Activated gamma-delta T cell treated with Interleukin-2 at 50 U/mL for 16 hours (primary cell): ENCODE measurements at regions not wholly inside any gene's neighbourhood (a gene's known extent, or its start where the extent isn't known, plus 50 kb on each side); places are given as distances from the start of the nearest gene placed in this dataset.
"Not testable (repeated sequence)": the region's sequence is repeated elsewhere in the genome, so short reads cannot be mapped to it uniquely, and the experiment has no call there.

Source experiments
- DNase-seq: peaks from one replicate; pipeline ENCODE4 v3.0.0-alpha.2; 2020

- no peak for DNase-seq
Observed at GRCh38 chr6:10174761-10175160, 240.1 kb downstream of the TFAP2A start.

GRCh38 chr6:10174056-10174455, 240.8 kb downstream of the TFAP2A start:
- no peak for DNase-seq

- not testable (repeated sequence) for DNase-seq
Observed at GRCh38 chr6:10171706-10172105, 243.2 kb downstream of the TFAP2A start.

- no peak for DNase-seq
Observed at GRCh38 chr6:10170816-10171215, 244.1 kb downstream of the TFAP2A start.

- DNase-seq, result no peak
Observed at GRCh38 chr6:10166031-10166430, 248.8 kb downstream of the TFAP2A start.

- no peak for DNase-seq
Observed at GRCh38 chr6:10163203-10163962, 251.5 kb downstream of the TFAP2A start.

- DNase-seq, result no peak
Observed at GRCh38 chr6:10156875-10157274, 258.0 kb downstream of the TFAP2A start.

GRCh38 chr6:10154251-10154650, 260.6 kb downstream of the TFAP2A start:
- DNase-seq, result no peak

GRCh38 chr6:10151144-10151915, 263.5 kb downstream of the TFAP2A start:
- no peak for DNase-seq

- no peak for DNase-seq
Observed at GRCh38 chr6:10149603-10150002, 265.3 kb downstream of the TFAP2A start.

- no peak for DNase-seq
Observed at GRCh38 chr6:10146715-10147451, 268.0 kb downstream of the TFAP2A start.

- DNase-seq, result no peak
Observed at GRCh38 chr6:10144772-10145171, 270.1 kb downstream of the TFAP2A start.

GRCh38 chr6:10141746-10142443, 273.0 kb downstream of the TFAP2A start:
- DNase-seq, result no peak

- DNase-seq, result no peak
Observed at GRCh38 chr6:10140824-10141223, 274.1 kb downstream of the TFAP2A start.

- no peak for DNase-seq
Observed at GRCh38 chr6:10140136-10140535, 274.7 kb downstream of the TFAP2A start.

GRCh38 chr6:10138917-10139316, 276.0 kb downstream of the TFAP2A start:
- no peak for DNase-seq

- DNase-seq, result no peak
Observed at GRCh38 chr6:10136636-10137035, 278.2 kb downstream of the TFAP2A start.

GRCh38 chr6:10134185-10134584, 280.7 kb downstream of the TFAP2A start:
- not testable (repeated sequence) for DNase-seq

- no peak for DNase-seq
Observed at GRCh38 chr6:10128721-10129120, 286.2 kb downstream of the TFAP2A start.

GRCh38 chr6:10122164-10122563, 292.7 kb downstream of the TFAP2A start:
- no peak for DNase-seq

- DNase-seq, result no peak
Observed at GRCh38 chr6:10112871-10113549, 301.9 kb downstream of the TFAP2A start.

GRCh38 chr6:10111975-10112374, 302.9 kb downstream of the TFAP2A start:
- no peak for DNase-seq
